Putamen (tissue), 1 donor: ENCODE measurements at regions not wholly inside any gene's neighbourhood (a gene's known extent, or its start where the extent isn't known, plus 50 kb on each side); places are given as distances from the start of the nearest gene placed in this dataset.
"Not testable (repeated sequence)": the region's sequence is repeated elsewhere in the genome, so short reads cannot be mapped to it uniquely, and the experiment has no call there.

Experiments used
- DNase-seq: peaks from one replicate; pipeline ENCODE4 v3.0.0-alpha.2; 2016; ENCODE audit warnings: low spot score

DNA sequence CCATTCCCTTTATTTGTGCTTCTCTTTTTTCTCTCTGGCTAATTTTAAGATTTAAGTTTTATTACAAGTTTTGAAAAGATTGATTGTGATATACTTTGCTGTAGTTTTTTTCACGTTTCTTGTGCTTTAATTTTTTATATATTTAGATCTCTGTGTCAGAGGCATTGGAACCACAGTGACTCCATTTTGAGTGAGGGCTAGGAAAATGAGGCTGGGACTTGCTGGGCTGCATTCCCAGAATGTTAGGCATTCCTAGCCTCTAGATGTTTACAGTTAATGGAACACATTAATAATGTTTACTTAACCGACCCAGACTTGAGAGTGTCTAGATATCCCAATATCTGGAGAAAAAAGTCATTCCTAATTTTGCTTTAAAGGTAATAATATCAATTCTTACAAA, 939.4 kb downstream of the BRINP3 start:
- DNase-seq = no peak

DNA sequence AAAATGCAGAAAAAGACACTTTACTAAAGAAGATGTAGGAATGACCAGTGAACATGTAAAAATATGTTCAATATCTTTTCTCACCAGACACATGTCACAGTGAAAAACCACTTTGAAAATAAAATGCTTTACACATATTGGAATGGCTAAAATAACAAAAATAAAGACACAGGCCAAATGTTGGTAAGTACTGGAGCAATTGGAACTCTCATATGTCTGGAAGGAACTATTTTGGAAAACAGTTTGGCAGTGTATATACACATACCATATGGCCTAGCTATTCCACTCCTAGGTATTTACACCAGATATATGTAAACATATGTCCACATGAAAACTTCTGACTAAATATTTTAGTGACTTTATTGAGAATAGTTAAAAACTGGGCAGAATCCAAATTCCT, 927.2 kb downstream of the BRINP3 start:
- DNase-seq = no peak

DNA sequence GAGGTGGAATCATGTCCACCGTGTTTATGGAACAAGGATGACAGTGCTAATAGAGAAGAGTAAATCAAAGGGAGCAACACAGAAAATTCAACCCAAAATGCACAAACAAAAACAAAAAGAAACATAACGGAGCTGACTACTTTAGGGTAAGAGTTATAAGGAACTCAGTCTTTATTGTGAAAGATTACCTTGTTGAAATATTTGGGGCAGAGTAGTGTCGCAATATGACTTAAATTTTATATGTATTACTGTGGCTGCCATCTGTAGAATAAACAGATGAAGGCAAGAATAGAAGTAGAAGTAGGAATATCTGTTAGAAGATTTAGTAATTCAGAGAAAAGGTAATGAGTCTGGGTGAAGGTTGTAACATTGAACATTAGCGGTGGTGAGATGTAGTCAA, 913.9 kb downstream of the BRINP3 start:
- no peak for DNase-seq

DNA sequence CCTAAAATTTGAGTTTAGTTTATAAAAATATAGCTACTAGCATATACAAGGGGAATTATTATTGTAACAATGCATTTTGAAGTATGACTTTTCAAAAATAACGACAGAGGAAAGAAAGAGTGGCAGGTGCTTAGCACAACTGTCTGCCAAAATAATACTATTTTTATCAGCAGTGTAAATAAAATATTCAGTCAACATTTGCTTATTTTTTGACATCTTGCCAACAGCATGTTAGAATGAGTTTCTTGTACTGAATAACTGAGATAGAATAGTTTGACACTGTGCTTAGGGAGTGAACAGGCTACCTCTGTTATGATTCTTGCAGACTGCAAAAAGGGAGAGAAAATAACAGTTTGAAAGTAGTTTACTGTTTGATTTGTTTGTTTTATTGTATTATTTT, 909.8 kb downstream of the BRINP3 start:
- DNase-seq = no peak

DNA sequence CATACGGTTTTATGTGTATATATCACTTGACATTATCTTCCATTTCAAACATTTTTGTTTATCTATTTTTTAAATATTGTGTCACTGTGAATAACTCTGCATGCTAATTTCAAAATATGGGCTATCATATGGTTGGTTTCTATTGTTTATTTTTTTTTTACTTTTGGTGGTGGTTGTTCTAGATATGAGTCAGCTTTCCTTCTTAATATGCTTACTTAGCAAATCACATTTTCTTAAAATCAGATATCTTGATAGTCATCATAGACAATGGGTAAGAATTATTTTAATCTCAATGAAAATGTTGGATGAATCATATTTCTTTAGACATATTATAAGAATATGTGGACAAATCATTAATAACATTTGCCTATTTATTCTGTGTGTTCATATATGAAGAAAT, 881.5 kb downstream of the BRINP3 start:
- no peak for DNase-seq

DNA sequence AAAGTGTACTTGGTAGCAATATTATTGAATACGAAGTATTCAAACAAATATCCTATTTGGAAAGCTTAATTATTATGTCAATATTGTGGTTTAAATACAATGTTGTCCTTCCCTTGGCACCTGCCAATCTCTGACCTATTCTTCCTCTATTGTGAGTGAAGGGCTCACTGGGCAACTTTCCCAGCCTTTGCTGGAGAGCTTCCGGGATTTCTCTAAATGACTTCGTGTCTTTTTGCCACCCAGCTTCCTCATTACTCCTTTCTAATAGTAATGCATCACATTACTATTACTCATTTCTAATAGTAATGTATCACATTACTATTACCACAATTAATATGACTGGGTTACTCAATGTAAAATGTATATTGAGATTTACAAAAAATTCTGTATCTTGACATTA, 880.6 kb downstream of the BRINP3 start:
- DNase-seq = no peak

DNA sequence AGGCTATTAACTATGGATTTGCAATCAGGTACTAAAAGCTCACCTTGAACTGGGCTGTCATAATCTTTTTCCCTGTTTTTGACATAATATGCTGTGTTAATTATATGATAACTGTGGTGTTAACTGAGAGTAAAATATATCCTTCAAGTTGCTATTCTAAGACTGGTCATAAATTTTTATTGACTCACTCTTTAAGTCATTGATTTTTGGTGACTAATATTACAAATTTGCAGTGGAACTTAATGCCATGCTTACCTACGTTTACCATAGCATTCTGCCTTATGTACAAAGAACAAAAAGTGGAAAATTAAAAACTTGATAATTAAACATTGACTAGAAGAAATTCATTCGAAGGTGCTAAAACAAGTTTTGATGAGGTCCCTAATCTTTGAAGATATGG, 872.4 kb downstream of the BRINP3 start:
- DNase-seq = no peak

DNA sequence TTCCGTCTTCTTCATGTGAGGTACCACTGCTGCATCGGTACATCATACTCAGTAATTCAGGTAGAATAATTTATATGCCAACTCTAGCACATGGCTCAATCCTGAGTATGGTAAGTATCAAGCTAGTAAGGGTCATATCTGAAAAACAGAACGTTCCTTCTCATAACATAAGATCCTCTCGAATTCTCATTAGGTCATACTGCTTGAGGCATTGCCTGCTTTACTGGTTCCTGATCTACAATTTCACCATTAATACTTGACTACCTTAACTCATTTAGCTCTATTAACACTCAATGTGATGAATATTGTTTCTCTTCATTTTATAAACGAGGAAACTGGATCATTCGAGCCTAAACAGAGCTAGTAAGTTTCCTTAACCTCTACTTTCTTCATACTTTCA, 871.6 kb downstream of the BRINP3 start:
- no peak for DNase-seq

DNA sequence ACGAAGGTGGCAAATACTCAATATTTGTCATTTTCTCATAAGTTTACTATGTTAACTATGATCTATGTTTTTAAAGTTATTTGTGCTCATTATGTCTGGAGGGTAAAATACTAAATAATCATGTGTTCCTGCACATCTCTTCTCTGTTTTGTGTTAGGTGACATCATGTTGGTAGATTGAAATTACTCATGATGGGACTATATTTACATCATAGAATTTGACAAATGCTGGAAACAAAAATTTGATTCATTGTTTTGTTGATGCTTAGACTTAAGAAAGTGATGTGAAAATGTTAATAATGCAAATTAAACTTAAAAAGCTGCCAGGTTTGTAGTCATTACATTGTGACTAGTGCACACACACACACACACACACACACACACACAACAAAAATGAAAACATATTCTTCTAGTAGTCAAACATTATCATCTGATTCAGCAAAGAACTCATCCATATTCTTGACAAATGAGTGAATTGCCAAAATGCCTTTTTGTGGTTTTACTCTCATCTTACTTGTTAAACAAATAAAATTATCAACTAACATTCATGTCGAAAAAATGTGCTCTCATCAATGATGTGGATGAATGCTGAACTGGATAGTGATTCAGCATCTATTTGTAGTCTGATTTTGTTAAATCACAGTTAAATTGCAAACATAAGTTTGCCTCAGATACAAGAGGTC, 870.7 kb downstream of the BRINP3 start:
- no peak for DNase-seq

DNA sequence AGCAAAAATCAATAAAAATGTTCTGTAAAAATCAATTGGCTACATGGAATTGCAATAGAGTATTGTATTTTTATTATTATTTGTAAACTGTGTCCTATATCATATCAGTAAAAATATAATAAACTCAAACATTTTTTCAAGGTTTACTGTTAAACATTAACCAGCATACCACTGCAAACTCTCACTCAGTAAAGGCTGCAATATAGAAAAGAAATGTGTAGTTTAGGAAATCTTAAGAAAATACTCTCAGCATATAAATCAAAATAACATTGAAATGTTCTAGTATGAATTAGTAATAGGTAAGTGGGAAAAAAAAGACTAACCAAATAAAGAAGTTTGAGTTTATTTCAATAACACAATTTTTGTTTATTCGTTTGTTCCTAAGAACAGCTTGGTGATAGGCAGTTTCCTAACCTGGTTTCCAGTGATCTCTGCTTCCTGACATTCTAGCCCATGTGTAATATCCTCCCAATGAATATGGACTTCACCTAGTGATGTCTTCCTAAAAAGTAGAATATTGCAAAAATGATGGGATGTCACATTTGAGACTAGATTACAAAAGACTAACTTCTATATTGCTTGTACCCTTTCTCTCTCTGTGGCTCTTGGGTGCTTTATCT, 870.1 kb downstream of the BRINP3 start:
- DNase-seq = no peak

DNA sequence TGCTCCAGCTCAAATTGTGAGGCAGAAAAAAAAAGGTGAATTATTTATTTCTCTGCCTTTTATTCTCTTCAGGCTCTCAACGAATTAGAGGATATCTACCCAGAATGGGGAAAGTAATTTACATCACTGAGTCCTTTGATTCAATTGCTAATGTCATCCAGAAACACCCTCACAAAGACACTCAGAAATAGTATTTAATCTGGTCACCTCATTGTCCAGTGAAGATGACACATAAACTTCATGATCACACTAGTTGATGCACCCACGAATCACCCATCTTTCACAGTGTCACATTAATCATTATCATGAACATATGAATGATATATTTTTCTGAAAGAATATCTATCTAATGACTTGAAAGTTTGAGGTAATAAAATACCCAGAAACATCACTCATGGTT, 868.5 kb downstream of the BRINP3 start:
- DNase-seq = no peak

DNA sequence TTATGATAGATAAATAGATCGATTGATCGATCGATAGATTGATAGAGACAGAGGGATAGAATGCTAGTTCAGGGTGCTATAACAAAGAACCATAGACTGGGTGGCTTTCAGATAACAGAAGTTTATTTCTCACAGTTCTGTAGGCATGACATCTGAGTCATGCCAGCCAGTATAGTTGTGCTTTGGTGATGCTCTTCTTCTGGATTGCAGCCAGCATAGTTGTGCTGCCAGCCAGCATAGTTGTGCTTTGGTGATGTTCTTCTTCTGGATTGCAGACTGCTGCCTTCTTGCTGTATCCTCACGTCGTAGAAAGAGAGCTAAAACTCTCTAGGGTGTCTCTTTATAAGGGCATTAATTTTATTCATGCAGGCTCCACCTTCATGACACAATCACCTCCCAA, 860.8 kb downstream of the BRINP3 start:
- DNase-seq = no peak

DNA sequence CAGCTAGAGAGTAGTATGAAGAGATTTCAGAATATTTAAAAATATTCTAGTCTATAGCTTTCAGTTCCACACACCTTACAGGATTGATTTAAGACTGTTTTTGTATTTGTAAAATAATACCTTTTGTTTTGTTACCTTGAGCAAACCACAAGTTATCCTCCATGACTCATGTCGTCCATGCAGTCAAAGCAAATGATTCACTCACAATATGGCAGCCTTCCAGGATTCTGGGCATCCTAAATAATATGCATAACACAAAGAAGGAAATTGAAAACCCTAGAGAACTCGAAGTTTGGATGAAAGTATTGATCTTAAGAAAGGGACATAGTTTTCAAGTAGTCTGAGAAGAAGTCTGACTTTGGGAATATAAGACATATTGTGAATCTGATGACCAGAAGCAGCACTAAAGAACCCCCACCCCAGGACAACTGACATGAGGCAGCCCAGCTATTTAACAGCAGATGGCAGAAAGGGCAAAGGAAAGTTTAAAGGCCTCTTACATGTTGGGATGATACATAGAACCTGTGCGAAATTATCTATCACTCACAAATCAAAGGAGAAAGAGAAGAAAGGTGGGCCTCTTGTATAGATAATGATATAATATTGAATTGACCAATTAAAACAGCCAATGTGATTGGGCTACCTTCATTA, 857.9 kb downstream of the BRINP3 start:
- no peak for DNase-seq

DNA sequence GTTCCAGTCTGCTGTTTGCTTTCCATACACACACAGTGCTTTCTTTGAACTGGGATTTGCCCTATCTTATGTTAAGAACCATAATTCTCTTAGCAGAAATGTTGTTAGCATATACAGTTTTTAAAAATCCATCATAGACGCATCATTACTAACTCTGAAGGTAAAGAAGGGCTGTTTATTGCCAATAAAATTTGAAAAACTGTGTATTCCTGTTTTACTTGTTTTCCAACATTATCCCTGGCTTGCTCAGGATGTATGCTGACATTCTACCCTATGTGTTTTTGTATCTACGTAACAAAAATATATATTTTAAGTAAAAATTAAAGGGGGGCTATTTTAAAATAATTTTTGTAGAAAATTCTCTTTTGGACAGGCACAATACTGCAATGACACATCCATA, 857.2 kb downstream of the BRINP3 start:
- DNase-seq = no peak

DNA sequence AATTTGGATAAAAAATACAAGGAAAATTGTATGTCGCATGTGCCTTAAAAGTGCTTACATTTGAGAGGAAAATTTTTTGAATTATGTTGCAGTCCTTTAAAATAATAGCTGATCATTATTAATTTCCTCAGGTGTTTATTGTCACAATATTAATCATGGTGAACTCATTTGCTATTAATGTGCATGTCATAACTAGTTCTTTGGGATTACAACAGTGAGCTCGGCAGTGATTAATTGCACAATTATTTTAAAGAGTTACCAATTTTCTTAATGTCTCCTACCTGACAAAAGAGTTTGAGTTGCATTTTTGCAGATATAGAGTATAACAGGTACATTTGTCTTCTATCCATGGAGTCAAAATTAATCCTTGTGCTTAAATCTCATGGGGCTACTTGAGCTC, 854.3 kb downstream of the BRINP3 start:
- DNase-seq = no peak

DNA sequence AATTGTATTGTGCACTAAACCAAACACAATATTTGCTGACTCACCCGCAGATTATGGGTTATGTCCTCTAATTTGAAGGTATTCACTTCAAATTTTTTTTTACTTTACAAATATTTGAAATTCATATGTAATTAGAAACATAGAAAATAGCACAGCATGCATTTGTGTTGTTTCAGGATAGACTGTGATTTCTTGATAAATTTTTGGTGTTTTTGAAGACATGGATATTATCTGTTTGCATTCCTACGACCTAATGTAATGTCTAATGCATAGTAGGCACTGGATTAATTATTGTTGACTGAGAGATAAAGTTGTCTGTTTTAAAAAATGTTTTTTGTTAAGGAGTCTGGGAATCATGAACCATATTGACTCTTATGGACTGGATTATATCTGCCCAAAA, 850.2 kb downstream of the BRINP3 start:
- DNase-seq = no peak

DNA sequence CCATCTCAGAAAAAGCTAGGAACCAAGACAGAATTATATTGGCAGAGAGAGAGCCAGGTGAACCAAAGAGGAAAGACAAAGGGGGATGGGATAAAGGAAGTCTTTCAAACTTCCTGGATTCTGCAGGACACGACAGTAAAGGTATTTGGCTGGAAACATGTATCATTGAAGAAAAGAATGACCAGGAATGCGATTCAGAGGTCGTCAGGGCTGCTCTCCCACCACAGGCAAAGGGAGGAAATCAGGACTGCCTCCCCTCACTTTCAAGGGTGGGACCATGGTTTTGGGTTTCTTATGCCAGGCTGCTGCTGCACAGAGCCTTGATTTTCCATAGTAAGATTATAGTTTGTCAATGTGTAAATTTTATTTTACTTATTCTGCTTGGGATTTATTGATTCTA, 848.8 kb downstream of the BRINP3 start:
- no peak for DNase-seq

DNA sequence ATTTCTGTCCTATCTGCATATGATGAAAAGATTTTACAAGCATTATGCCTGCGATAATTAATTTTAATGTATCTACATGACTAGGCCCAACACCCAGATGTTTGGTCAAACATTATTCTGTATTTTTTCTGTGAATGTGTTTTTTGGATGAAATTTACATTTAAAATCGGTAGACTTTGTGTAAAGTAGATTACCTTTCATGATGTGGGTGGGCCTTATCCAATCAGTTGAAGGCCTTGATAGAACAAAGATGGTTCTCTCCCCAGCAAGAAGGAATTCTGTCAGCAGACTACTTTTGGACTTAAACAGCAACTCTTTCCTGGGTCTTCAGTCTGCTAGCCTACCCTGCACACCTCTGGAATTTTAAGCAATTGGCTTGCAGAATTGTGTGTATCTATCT, 844.0 kb downstream of the BRINP3 start:
- no peak for DNase-seq

DNA sequence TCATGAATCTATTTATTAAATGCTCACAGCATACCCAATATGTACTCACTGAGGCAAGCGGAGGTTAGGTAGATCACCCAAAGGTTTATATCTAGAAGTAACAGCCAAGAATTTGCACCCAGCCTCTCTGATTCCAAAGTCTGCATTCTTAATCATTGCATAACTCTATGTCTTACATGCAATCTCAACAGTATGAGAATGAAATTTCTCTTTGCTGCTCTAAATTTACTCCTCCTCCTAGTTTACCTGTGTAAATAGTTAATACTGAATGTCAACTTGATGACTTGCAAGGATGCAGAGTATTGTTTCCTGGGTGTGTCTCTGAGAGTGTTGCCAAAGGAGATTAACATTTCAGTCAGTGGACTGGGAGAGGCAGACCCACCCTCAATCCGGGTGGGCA, 840.6 kb downstream of the BRINP3 start:
- DNase-seq = no peak

DNA sequence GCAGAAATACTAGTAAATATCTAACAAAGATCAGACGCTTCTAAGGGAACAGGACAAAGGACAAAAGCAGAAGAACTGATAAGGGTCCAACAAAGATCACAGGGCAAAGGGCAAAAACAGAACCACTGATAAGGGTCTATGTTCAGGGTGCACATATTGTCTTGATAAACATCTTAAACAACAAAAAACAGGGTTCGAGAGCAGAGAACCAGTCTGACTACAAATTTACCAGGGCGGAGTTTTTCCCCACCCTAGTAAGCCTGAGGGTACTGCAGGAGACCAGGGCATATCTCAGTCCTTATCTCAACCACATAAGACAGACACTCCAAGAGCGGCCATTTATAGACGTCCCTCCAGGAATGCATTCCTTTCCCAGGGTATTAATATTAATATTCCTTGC, 833.5 kb downstream of the BRINP3 start:
- not testable (repeated sequence) for DNase-seq

DNA sequence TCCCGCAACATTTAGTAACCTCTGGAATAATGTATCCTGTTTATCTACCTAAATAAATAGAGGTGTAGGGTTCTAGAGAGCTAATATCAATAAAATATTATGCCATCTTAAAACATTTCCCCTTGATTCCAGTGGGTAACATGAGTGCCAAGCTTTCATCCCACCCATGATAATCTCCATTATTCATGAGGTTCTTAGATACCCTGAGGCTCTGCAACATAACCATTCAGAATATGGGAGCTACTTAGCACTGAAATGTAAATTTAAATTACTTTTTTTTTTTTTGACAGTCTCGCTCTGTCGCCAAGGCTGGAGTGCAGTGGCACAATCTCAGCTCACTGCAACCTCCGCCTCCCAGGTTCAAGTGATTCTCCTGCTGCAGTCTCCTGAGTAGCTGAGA, 832.7 kb downstream of the BRINP3 start:
- DNase-seq = no peak

DNA sequence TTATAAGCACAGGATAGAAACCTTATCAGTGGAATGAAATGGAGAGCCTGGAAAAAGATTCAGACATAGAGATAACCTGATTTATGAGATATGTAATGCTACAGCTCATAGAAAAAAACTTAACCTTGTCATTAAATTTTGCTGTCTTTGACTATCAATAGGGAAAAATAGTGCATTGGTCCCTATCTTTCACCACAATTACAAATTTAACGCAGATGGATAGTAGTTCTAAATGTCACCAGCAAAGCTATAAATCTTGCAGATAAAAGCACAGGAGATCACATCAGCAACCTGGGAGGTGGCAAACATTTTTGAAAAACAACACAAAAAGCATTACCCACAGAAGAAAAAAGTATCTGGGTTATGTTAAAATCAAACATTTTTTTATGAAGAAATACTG, 831.6 kb downstream of the BRINP3 start:
- no peak for DNase-seq

DNA sequence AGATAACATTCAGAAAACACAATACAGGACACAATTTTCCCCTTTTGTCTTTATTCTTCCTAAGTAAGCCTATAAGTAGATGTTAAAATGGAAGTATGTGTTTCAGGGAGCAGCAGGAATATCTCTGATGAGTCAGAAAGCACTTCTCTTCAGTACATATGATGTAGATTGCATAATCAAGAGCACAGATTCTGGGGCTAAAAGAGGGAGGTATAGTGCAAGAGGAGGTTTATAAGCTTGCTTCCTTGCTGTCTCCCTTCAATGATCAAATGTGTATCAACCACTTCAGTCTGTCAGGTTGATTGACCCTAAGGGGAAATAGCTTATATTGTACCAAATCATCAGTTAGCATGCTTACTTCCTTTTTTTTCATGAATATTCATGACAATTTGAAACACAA, 822.8 kb downstream of the BRINP3 start:
- DNase-seq = no peak
